ENCODE measurements at regions not wholly inside any gene's neighbourhood (a gene's known extent, or its start where the extent isn't known, plus 50 kb on each side); places are given as distances from the start of the nearest gene placed in this dataset.

DNA sequence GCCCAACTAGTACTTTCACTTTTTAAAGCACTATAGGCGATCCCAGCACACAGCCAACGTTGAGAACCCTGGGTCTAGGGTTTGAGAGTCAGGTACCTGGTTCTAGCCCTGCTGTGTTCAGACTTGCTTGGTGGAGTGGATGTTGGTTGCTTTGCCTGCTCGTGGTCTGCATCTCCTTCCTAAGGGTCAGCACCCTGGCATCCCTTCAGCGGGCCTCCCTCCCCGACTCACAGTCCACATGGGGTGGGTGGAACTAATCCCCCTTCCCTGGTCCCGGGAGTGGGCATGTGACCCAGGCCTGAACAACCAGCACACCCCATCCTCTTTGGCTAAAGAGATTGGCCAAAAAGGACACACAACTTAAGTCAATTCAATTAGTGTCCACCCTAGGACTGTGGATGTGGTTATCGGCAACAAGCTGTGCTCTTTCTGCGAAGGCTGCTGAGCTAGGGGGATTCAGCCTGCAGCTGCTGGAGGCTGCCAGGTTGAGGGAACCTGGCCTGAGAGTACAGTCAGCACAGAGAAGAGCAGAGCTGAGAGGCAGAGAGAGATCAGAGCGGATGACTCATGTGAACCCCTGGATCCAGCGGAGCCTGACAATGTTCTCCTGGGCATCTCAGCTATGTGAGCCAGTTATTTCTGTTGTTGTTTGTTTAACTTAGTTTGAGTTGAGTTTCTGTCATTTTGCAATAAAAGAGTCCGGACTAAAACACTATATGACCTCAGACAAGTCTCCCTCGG is 138.9 kb downstream of the ACTL8 start:
- TF ChIP-seq, protein P1, sequence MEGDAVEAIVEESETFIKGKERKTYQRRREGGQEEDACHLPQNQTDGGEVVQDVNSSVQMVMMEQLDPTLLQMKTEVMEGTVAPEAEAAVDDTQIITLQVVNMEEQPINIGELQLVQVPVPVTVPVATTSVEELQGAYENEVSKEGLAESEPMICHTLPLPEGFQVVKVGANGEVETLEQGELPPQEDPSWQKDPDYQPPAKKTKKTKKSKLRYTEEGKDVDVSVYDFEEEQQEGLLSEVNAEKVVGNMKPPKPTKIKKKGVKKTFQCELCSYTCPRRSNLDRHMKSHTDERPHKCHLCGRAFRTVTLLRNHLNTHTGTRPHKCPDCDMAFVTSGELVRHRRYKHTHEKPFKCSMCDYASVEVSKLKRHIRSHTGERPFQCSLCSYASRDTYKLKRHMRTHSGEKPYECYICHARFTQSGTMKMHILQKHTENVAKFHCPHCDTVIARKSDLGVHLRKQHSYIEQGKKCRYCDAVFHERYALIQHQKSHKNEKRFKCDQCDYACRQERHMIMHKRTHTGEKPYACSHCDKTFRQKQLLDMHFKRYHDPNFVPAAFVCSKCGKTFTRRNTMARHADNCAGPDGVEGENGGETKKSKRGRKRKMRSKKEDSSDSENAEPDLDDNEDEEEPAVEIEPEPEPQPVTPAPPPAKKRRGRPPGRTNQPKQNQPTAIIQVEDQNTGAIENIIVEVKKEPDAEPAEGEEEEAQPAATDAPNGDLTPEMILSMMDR (IDR thresholded peaks at IDR 0.05), result no peak
- no peak for TF ChIP-seq EP300 (IDR thresholded peaks at IDR 0.05)
- no peak for TF ChIP-seq POLR2A (IDR thresholded peaks at IDR 0.05; ENCODE audit: low read depth)
- WGBS, result 72% methylated on average over 12 of the region's 12 CpGs
- no peak for DNase-seq (ENCODE audit: extremely low spot score)
- H3K4me1 ChIP-seq, result peaks cover 15 to 25% (median 23%) of the 10 kb centered on the region in 4 donors
- H3K27me3 ChIP-seq, result peaks cover 0 to 51% (median 0%) of the 10 kb centered on the region in 4 donors
- intact Hi-C loops (cut with DNase I), result no loop called here
- no peak overlapping the region for H3K4me3 ChIP-seq
- peaks cover 0 to 6% (median 0%) of the 10 kb centered on the region in 4 donors for H3K9me3 ChIP-seq
- H3K36me3 ChIP-seq, result no peaks in the 10 kb centered on the region
- no peak overlapping the region for H3K27ac ChIP-seq (replicated peaks in 1 of 4)

DNA sequence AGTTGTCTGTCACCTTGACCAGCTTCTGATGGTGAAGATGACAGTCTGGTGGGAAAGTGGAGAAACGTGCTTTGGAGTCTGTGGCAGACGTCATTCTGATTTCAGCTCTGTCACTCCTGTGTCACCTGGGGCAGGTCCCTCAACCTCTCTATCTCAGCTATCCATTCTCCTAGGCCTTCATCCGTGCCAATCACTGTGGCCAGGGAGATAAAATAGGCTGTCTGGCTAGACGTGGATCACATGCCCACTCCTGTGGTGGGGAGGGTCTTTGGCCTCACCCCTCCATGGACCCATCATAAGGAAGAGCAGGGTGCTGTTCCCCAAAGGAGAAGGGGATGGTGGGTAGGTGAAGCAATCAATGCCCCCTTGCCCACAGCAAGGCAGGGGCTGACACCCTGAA is 140.3 kb downstream of the ACTL8 start:
- Histone ChIP-seq H3K27ac (replicated peaks in 1 of 4) (no peak overlapping the region), H3K4me3 (no peak overlapping the region), H3K36me3 (no peaks in the 10 kb centered on the region), H3K4me1 (peaks cover 14 to 22% (median 20%) of the 10 kb centered on the region in 4 donors), H3K27me3 (peaks cover 0 to 38% (median 0%) of the 10 kb centered on the region in 4 donors), H3K9me3 (peaks cover 0 to 7% (median 0%) of the 10 kb centered on the region in 4 donors)
- no peak for TF ChIP-seq EP300 (IDR thresholded peaks at IDR 0.05)
- no peak for TF ChIP-seq POLR2A (IDR thresholded peaks at IDR 0.05; ENCODE audit: low read depth)
- TF ChIP-seq POLR2AphosphoS5 (IDR thresholded peaks at IDR 0.05), result no peak
- TF ChIP-seq, protein P1 (IDR thresholded peaks at IDR 0.05), result no peak
- WGBS, result 94% methylated on average over 3 of the region's 4 CpGs
- intact Hi-C loops (cut with DNase I), result no loop called here
- no peak for DNase-seq (ENCODE audit: extremely low spot score)

DNA sequence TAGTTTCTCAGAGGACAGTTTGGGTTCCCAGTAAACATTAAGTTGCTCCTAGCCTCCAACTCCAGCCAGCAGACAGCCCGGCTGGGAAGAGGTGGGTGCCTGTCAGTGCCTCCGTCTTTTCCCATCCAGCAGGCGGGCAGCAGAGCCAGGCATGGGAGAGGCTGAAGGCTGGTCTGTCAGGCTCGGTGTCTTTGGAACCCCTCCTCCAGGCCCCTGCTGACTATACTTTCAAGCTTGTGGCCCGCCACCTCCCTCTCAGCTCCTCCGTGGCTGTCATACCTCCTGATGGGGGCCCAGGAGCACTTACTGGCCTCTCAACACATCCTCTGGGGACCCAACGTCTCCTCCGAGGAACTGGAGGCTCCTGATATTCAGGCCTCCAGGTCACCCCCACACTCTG is 140.9 kb downstream of the ACTL8 start:
- no peak for DNase-seq (ENCODE audit: extremely low spot score)
- H3K4me1 ChIP-seq, result peaks cover 8 to 16% (median 15%) of the 10 kb centered on the region in 4 donors
- no peaks in the 10 kb centered on the region for H3K36me3 ChIP-seq
- no peak overlapping the region for H3K4me3 ChIP-seq
- H3K27me3 ChIP-seq, result peaks cover 0 to 32% (median 0%) of the 10 kb centered on the region in 4 donors
- TF ChIP-seq POLR2AphosphoS5 (IDR thresholded peaks at IDR 0.05) (no peak), EP300 (IDR thresholded peaks at IDR 0.05) (no peak), POLR2A (IDR thresholded peaks at IDR 0.05; ENCODE audit: low read depth) (no peak)
- TF ChIP-seq, protein P1 (IDR thresholded peaks at IDR 0.05), result no peak
- WGBS, result 60% methylated on average over 1 of the region's 8 CpGs
- H3K27ac ChIP-seq (replicated peaks in 1 of 4), result no peak overlapping the region
- H3K9me3 ChIP-seq, result peaks cover 0 to 7% (median 0%) of the 10 kb centered on the region in 4 donors
- intact Hi-C loops (cut with DNase I), result no loop called here

DNA sequence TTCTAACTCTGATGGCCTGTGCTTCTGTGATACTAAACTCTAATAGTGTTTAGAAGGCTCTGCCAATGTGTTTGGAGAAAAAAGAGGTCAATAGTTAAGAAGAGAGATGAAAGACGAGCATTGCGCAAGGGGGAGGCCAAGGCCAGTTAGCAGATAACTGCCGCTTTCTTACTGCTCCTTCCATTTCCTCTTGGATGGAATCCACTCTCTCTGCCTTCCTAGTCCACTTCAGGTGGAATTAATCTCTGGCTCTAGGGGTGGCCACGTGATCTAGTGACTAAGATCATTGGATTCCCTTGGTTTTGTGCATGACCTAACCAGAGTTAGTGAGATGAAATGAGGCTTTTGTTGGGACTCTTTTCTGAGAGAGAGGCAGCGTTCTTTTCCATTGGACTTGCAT is 148.3 kb downstream of the ACTL8 start:
- no peak overlapping the region for H3K27ac ChIP-seq (replicated peaks in 1 of 4)
- WGBS, result 79% methylated on average over 5 of the region's 5 CpGs
- DNase-seq (ENCODE audit: extremely low spot score), result no peak
- H3K36me3 ChIP-seq, result no peaks in the 10 kb centered on the region
- no peaks in the 10 kb centered on the region for H3K4me1 ChIP-seq
- H3K27me3 ChIP-seq, result peaks cover 0 to 45% (median 0%) of the 10 kb centered on the region in 4 donors
- TF ChIP-seq POLR2A (IDR thresholded peaks at IDR 0.05; ENCODE audit: low read depth) (no peak), EP300 (IDR thresholded peaks at IDR 0.05) (no peak), POLR2AphosphoS5 (IDR thresholded peaks at IDR 0.05) (no peak)
- TF ChIP-seq, protein P1 (IDR thresholded peaks at IDR 0.05), result no peak
- intact Hi-C loops (cut with DNase I), result no loop called here
- peaks cover 0 to 22% (median 4%) of the 10 kb centered on the region in 4 donors for H3K9me3 ChIP-seq
- no peak overlapping the region for H3K4me3 ChIP-seq
